Astrocyte of the hippocampus (primary cell): ENCODE measurements at regions not wholly inside any gene's neighbourhood (a gene's known extent, or its start where the extent isn't known, plus 50 kb on each side); places are given as distances from the start of the nearest gene placed in this dataset.
A peak's percentile ranks its signal among the peaks of the same experiment; 100 is the strongest.
"Not testable (repeated sequence)": the region's sequence is repeated elsewhere in the genome, so short reads cannot be mapped to it uniquely, and the experiment has no call there.

Experiments
- DNase-seq: peaks from one replicate; pipeline ENCODE4 v3.0.0; 2011; ENCODE audit warnings: low read depth, low spot score

DNA sequence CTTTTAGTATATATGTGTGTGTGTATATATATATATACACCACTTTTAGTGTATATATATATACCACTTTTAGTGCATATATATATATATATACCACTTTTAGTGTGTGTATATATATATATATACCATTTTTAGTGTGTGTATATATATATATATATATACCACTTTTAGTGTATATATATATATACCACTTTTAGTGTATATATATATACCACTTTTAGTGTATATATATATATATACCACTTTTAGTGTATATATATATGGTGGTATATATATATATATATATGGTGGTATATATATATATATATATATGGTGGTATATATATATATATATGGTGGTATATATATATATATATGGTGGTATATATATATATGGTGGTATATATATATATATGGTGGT is 79.5 kb upstream of the ANK3 start:
- DNase-seq, result not testable (repeated sequence)

- DNase-seq, result no peak
These were observed 77.5 kb upstream of the ANK3 start for GRCh38 chr10:60467202-60467546.

DNA sequence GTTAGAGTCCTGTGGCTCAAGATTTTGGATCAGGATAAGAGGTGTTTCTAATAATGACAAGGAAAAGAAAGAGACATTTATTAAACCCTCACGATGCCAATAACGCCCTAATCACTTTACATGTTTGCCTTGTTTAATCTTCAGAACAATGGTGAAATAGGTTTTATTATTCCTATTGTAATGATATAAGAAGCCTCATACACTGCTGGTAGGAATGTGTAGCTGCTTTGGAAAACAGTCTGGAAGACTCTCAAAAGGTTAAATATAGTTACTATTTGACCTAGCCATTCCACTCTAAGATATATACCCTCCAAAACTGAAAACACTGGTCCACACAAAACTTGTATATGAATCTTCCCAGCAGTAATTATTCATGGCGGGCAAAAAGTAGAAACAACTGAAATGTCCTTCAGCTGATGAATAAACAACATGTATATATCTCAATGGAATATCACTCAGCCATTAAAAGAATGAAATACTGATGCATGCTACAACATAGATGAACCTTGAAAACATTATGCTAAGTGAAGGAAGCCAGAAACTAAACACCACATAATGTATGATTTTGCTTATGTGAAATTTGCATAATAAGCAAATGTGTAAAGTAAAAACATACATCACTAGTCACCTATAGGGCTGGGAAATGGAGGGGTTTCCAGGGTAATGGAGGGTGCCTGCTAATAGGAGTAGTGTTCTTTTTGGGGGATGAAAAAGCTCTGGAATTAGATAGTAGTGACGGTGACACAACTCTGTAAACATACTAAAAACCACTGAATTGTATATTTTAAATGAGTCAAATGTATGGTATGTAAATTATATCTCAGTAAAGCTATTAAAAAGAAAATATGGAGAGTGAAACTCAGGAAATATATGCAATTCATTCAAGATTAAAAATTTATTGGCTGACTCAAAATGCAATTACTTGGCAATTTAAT is 76.9 kb upstream of the ANK3 start:
- no peak for DNase-seq

DNA sequence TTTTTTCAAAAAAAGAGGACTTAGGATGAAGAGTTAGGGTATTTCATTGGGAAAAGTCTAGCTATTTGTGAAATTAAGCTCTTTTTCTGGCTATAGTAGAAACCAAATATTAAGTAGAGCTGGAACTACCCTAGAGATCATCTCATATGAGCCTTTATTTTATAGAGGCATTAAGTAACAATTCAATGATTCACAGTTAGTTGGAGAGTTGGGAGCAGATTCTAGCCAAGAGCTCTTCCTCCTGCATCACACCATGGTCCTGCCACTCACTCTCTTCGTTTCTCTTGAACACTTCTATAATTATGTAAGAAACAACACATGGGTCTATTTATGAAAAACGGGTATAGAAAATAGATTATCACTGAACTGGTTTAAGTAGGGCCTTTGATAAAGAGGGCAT is 76.1 kb upstream of the ANK3 start:
- DNase-seq, result no peak

- DNase-seq, result no peak
These were observed 75.0 kb upstream of the ANK3 start for GRCh38 chr10:60464659-60465058.

DNA sequence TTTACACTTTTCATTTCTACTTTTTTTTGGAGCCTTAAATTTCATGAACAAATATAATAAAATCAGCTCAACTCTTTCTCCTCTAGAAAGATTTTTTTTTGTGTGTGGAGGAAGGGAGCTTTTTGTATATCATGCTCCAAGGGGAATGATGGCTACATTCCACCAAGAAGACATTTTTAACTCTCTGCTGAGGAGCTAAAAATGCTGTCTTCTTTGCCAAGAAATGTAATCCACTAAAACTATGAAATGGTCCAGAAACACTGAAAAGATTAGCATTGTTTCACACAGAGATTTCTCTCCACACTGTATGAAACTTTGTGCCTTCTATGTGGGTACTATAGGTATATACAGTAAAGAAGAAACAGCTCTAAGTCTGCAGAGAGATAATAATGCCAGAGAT is 74.1 kb upstream of the ANK3 start:
- DNase-seq, result no peak

GRCh38 chr10:60461688-60462087 is 72.0 kb upstream of the ANK3 start:
- no peak for DNase-seq

DNA sequence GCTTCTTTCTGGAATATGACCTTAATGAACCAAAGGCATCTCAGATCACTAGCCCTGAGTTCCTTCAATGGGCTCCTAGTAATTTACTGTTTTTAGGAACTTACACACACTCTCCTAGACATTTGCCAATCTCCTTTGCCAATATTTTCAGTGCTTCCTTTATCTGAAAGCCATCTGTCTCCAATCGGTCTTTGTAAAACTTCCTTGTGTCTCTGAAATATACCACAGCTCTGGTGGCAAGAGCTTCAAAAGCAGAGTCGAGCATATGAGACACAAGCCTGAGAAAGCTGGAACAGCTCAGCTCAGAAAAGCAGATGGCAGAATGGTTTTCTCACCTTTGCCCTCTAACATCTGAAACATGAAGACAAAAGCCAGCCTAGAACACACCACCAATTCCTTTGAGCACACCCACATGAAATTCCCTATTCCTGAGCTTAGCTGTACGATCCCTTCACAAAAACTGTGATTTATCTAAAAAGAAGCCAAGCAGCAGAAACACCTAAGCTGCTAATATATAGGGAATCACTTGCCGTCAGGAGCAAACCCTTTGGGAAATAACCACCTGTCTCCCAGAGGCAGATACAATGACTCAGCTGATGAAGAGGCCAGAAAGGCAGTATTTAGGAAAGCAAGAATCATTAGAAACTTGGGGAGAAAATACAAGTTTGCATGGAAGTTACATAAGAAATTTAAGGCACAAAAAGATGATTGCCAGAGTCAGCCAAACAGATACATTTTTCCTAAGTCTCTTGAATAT is 70.2 kb upstream of the ANK3 start:
- DNase-seq, result no peak

GRCh38 chr10:60456053-60456452 is 66.4 kb upstream of the ANK3 start:
- no peak for DNase-seq

DNA sequence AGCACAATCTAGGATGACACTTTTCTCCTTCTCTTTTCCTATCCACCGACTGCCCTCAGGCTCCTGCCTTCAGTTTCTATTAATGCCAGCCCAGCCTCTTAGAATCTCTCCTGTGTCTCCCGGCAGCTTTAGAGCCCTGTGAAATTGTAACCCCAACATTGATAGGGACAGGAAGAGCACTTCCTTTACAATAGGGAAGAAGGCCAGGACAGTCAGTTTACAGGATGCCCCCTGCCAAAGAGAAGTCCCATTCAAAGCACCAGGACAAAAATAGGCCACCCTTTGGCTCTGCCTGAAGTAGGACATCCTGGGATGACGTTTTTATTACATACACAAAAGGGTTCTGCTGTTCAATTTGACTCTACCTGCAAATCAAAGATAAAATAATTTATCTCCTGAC is 64.7 kb upstream of the ANK3 start:
- no peak for DNase-seq

DNA sequence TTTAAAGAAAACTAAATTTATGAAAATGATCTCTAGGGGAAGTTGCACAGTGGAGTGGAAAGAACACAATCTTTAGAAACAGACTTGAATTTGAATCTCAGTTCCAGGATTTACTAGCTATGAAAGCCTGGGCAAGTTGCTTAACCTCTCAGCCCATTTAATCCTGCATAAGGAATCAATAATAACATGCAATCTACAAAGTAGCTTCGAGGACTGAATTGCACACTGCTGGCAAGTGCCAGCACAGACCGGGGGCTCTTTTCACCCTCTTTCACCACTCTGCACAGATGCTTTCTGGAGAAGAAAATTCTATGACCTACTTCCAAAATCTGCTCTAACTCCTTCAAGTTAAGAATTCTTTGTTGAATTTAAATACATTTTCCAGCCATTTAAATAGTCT is 63.4 kb upstream of the ANK3 start:
- no peak for DNase-seq

DNA sequence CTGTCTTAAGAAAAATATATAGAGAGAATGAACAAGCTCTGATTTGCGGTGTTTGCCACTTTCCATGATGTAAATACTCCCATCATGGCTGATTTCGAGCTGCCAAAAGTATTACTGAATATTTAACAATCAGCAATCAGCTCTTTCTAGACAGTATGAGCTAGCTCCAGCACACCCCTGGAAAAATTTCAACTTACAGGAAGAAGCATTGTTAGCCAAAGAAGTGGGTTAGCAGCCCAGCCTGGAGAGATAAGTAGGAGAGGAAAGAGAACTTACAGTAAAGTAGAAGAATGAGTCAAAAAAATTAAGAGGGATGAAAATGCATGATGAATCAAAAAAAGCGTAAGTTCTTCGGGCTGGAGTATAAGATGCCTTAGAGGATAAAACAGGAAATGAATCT is 60.6 kb upstream of the ANK3 start:
- no peak for DNase-seq

- no peak for DNase-seq
These were observed 58.6 kb upstream of the ANK3 start for GRCh38 chr10:60448246-60448645.

- peak; percentile 30 for DNase-seq
These were observed 57.2 kb upstream of the ANK3 start for GRCh38 chr10:60446851-60447250.

DNA sequence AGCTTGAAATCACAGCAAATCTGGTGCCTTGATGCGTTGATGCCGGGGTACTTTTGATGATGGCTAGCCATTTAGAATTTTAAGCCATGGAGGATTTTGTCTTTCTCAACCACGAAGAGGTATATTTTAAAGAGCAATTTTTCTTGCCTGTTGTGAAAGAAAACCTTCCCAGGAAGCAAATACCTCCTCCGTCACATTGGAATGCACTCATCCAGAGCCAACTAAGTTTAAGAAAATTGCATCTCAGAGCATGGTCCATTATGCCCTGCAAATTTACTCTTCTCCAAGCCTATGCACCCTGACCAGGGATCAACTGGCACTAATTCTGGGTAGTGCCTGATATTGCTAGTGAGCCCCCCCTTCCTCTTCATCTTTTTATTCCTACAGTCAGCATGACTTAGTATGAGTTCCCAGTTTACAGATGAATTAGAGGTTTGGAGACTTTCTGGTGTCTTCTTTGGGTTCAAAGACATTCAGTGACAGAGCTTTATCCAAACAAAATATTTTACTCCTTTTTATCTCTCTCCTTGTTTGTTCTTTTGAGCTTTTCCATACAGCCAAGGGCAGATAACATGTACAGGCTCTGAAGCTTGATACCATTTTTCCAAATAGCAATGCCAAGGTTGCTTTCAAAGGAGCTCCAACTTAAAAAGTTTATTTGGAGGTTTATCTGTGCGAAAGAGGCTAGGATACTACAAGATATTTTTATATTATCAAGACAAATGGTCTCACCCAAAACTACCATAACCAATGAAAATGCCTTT is 56.6 kb upstream of the ANK3 start:
- peak; percentile 57 for DNase-seq

DNA sequence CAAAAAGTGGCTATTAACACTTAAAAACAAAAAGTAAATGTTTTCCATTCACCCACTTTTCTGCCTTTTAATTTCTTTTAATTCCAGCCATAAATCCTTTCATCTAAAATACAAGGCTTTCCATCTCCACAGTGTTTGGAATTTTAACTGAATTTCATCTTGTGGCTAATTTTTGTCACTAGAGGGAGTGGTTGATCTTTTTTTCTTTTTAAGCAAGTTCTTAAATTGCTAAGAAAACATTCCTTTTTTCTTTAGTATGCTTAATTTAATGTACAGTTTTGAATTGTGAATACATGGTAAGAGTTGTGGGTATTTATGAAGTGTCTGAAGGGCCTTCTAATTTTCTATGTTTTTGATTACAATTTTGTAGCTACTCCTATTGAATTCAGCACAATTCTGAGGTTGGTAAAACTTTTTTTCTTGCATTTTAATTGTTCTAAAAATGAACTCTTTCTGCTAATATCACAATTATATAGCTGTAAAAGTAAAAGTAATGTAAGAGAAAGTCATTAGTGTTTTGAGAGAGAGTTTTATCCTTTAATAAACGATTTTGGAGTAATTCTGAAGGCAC is 54.9 kb upstream of the ANK3 start:
- peak; percentile 58 for DNase-seq

DNA sequence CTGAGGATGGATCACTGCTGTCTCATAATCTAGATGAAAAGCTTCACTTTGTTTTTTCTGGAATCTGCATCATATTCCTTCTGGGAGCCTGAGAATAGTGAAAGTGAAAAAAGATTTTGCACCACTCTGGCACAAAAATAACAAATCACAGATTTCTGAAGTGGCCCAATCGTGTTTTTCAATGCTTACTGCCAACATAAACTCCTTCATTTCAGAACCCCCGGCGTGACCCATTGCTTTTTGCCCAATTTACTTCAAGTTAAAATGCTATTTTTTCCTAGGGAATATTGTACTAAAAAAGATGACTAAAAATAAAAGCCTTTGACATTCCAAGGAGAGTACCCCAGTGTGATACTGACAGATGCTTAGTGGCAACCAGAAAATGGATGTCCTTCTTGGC is 53.7 kb upstream of the ANK3 start:
- no peak for DNase-seq

- DNase-seq, result no peak
These were observed 51.8 kb upstream of the ANK3 start for GRCh38 chr10:60441515-60441914.

DNA sequence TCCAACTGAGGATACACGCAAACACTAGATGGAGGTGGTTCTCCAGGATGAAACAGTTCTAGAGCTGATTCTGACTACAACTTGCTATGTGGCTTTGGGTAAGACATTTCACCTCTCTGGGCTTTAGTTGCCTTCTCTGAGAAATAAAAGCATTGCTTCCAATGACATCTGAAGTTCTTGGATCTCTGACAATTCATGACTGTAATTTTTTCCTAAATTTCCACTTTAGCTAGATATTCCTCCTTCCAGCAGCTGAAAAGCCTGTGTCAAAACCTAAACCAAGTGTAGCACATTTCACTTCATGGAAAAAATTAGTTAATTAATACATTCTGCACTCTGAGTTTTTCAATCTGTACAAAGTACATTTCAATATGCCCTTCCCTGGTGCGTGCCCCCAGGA is 50.0 kb upstream of the ANK3 start:
- DNase-seq, result no peak
